ENCODE measurements at regions not wholly inside any gene's neighbourhood (a gene's known extent, or its start where the extent isn't known, plus 50 kb on each side); places are given as distances from the start of the nearest gene placed in this dataset.

- Histone ChIP-seq H3K27me3 (ENCODE audit: control insufficient read depth in 2 of 2, insufficient read depth in 2 of 2, low read length in 2 of 2) (no peaks in the 10 kb centered on the region), H3K4me1 (ENCODE audit: control insufficient read depth in 2 of 2, insufficient read depth in 2 of 2, low read length in 2 of 2) (no peaks in the 10 kb centered on the region), H3K9me3 (ENCODE audit: control insufficient read depth in 2 of 2, low read length in 2 of 2) (no peaks in the 10 kb centered on the region)
Measured at GRCh38 chr6:97822632-97823031, 539.6 kb upstream of the MMS22L start.

GRCh38 chr6:97841763-97842162 is 558.7 kb upstream of the MMS22L start:
- no peaks in the 10 kb centered on the region for H3K27me3 ChIP-seq (ENCODE audit: control insufficient read depth in 2 of 2, insufficient read depth in 2 of 2, low read length in 2 of 2)
- no peaks in the 10 kb centered on the region for H3K9me3 ChIP-seq (ENCODE audit: control insufficient read depth in 2 of 2, low read length in 2 of 2)
- no peak overlapping the region for H3K4me3 ChIP-seq (ENCODE audit: low read length in 2 of 2)
- H3K4me1 ChIP-seq (ENCODE audit: control insufficient read depth in 2 of 2, insufficient read depth in 2 of 2, low read length in 2 of 2): no peaks in the 10 kb centered on the region
- no peaks in the 10 kb centered on the region for H3K36me3 ChIP-seq (ENCODE audit: control insufficient read depth in 2 of 2, insufficient read depth in 2 of 2, low read length in 2 of 2)
- H3K9ac ChIP-seq (ENCODE audit: low read depth in 1 of 2, low read length in 2 of 2): no peak overlapping the region
- H3K27ac ChIP-seq (ENCODE audit: low read depth in 2 of 2, low read length in 2 of 2): no peak overlapping the region

More at GRCh38 chr6:97822632-97823031, 539.6 kb upstream of the MMS22L start:
- no peak overlapping the region for H3K27ac ChIP-seq (ENCODE audit: low read depth in 2 of 2, low read length in 2 of 2)
- no peaks in the 10 kb centered on the region for H3K36me3 ChIP-seq (ENCODE audit: control insufficient read depth in 2 of 2, insufficient read depth in 2 of 2, low read length in 2 of 2)
- H3K9ac ChIP-seq (ENCODE audit: low read depth in 1 of 2, low read length in 2 of 2): no peak overlapping the region
- H3K4me3 ChIP-seq (ENCODE audit: low read length in 2 of 2): no peak overlapping the region

- H3K9me3 ChIP-seq (ENCODE audit: control insufficient read depth in 2 of 2, low read length in 2 of 2): no peaks in the 10 kb centered on the region
- no peaks in the 10 kb centered on the region for H3K4me1 ChIP-seq (ENCODE audit: control insufficient read depth in 2 of 2, insufficient read depth in 2 of 2, low read length in 2 of 2)
- H3K4me3 ChIP-seq (ENCODE audit: low read length in 2 of 2): no peak overlapping the region
Measured at GRCh38 chr6:97842521-97842920, 559.5 kb upstream of the MMS22L start.

GRCh38 chr6:97849390-97849789 is 566.4 kb upstream of the MMS22L start:
- Histone ChIP-seq H3K4me3 (ENCODE audit: low read length in 2 of 2) (no peak overlapping the region), H3K36me3 (ENCODE audit: control insufficient read depth in 2 of 2, insufficient read depth in 2 of 2, low read length in 2 of 2) (no peaks in the 10 kb centered on the region), H3K9ac (ENCODE audit: low read depth in 1 of 2, low read length in 2 of 2) (no peak overlapping the region), H3K9me3 (ENCODE audit: control insufficient read depth in 2 of 2, low read length in 2 of 2) (no peaks in the 10 kb centered on the region), H3K27ac (ENCODE audit: low read depth in 2 of 2, low read length in 2 of 2) (no peak overlapping the region), H3K4me1 (ENCODE audit: control insufficient read depth in 2 of 2, insufficient read depth in 2 of 2, low read length in 2 of 2) (no peaks in the 10 kb centered on the region), H3K27me3 (ENCODE audit: control insufficient read depth in 2 of 2, insufficient read depth in 2 of 2, low read length in 2 of 2) (no peaks in the 10 kb centered on the region)

More at GRCh38 chr6:97842521-97842920, 559.5 kb upstream of the MMS22L start:
- Histone ChIP-seq H3K27me3 (ENCODE audit: control insufficient read depth in 2 of 2, insufficient read depth in 2 of 2, low read length in 2 of 2) (no peaks in the 10 kb centered on the region), H3K36me3 (ENCODE audit: control insufficient read depth in 2 of 2, insufficient read depth in 2 of 2, low read length in 2 of 2) (no peaks in the 10 kb centered on the region), H3K27ac (ENCODE audit: low read depth in 2 of 2, low read length in 2 of 2) (no peak overlapping the region), H3K9ac (ENCODE audit: low read depth in 1 of 2, low read length in 2 of 2) (no peak overlapping the region)

- no peaks in the 10 kb centered on the region for H3K4me1 ChIP-seq (ENCODE audit: control insufficient read depth in 2 of 2, insufficient read depth in 2 of 2, low read length in 2 of 2)
- no peak overlapping the region for H3K27ac ChIP-seq (ENCODE audit: low read depth in 2 of 2, low read length in 2 of 2)
- no peaks in the 10 kb centered on the region for H3K27me3 ChIP-seq (ENCODE audit: control insufficient read depth in 2 of 2, insufficient read depth in 2 of 2, low read length in 2 of 2)
- H3K9me3 ChIP-seq (ENCODE audit: control insufficient read depth in 2 of 2, low read length in 2 of 2): no peaks in the 10 kb centered on the region
- H3K36me3 ChIP-seq (ENCODE audit: control insufficient read depth in 2 of 2, insufficient read depth in 2 of 2, low read length in 2 of 2): no peaks in the 10 kb centered on the region
- H3K4me3 ChIP-seq (ENCODE audit: low read length in 2 of 2): no peak overlapping the region
- H3K9ac ChIP-seq (ENCODE audit: low read depth in 1 of 2, low read length in 2 of 2): no peak overlapping the region
Measured at GRCh38 chr6:97850458-97851212, 567.6 kb upstream of the MMS22L start.

- H3K4me1 ChIP-seq (ENCODE audit: control insufficient read depth in 2 of 2, insufficient read depth in 2 of 2, low read length in 2 of 2): no peaks in the 10 kb centered on the region
- H3K9me3 ChIP-seq (ENCODE audit: control insufficient read depth in 2 of 2, low read length in 2 of 2): no peaks in the 10 kb centered on the region
- no peak overlapping the region for H3K9ac ChIP-seq (ENCODE audit: low read depth in 1 of 2, low read length in 2 of 2)
- no peaks in the 10 kb centered on the region for H3K36me3 ChIP-seq (ENCODE audit: control insufficient read depth in 2 of 2, insufficient read depth in 2 of 2, low read length in 2 of 2)
- H3K27ac ChIP-seq (ENCODE audit: low read depth in 2 of 2, low read length in 2 of 2): no peak overlapping the region
- no peak overlapping the region for H3K4me3 ChIP-seq (ENCODE audit: low read length in 2 of 2)
- H3K27me3 ChIP-seq (ENCODE audit: control insufficient read depth in 2 of 2, insufficient read depth in 2 of 2, low read length in 2 of 2): no peaks in the 10 kb centered on the region
Measured at GRCh38 chr6:97863697-97864096, 580.7 kb upstream of the MMS22L start.

- H3K27me3 ChIP-seq (ENCODE audit: control insufficient read depth in 2 of 2, insufficient read depth in 2 of 2, low read length in 2 of 2): no peaks in the 10 kb centered on the region
- no peak overlapping the region for H3K27ac ChIP-seq (ENCODE audit: low read depth in 2 of 2, low read length in 2 of 2)
- H3K4me3 ChIP-seq (ENCODE audit: low read length in 2 of 2): no peak overlapping the region
- H3K36me3 ChIP-seq (ENCODE audit: control insufficient read depth in 2 of 2, insufficient read depth in 2 of 2, low read length in 2 of 2): no peaks in the 10 kb centered on the region
- H3K9ac ChIP-seq (ENCODE audit: low read depth in 1 of 2, low read length in 2 of 2): no peak overlapping the region
- no peaks in the 10 kb centered on the region for H3K9me3 ChIP-seq (ENCODE audit: control insufficient read depth in 2 of 2, low read length in 2 of 2)
- H3K4me1 ChIP-seq (ENCODE audit: control insufficient read depth in 2 of 2, insufficient read depth in 2 of 2, low read length in 2 of 2): no peaks in the 10 kb centered on the region
Measured at GRCh38 chr6:97864366-97864765, 581.4 kb upstream of the MMS22L start.

- H3K4me1 ChIP-seq (ENCODE audit: control insufficient read depth in 2 of 2, insufficient read depth in 2 of 2, low read length in 2 of 2): no peaks in the 10 kb centered on the region
Measured at GRCh38 chr6:97864826-97865225, 581.8 kb upstream of the MMS22L start.

GRCh38 chr6:97865612-97866011 is 582.6 kb upstream of the MMS22L start:
- no peak overlapping the region for H3K4me3 ChIP-seq (ENCODE audit: low read length in 2 of 2)
- H3K9me3 ChIP-seq (ENCODE audit: control insufficient read depth in 2 of 2, low read length in 2 of 2): no peaks in the 10 kb centered on the region
- no peaks in the 10 kb centered on the region for H3K36me3 ChIP-seq (ENCODE audit: control insufficient read depth in 2 of 2, insufficient read depth in 2 of 2, low read length in 2 of 2)
- H3K27ac ChIP-seq (ENCODE audit: low read depth in 2 of 2, low read length in 2 of 2): no peak overlapping the region
- no peak overlapping the region for H3K9ac ChIP-seq (ENCODE audit: low read depth in 1 of 2, low read length in 2 of 2)
- no peaks in the 10 kb centered on the region for H3K4me1 ChIP-seq (ENCODE audit: control insufficient read depth in 2 of 2, insufficient read depth in 2 of 2, low read length in 2 of 2)
- no peaks in the 10 kb centered on the region for H3K27me3 ChIP-seq (ENCODE audit: control insufficient read depth in 2 of 2, insufficient read depth in 2 of 2, low read length in 2 of 2)

More at GRCh38 chr6:97864826-97865225, 581.8 kb upstream of the MMS22L start:
- no peak overlapping the region for H3K4me3 ChIP-seq (ENCODE audit: low read length in 2 of 2)
- no peaks in the 10 kb centered on the region for H3K27me3 ChIP-seq (ENCODE audit: control insufficient read depth in 2 of 2, insufficient read depth in 2 of 2, low read length in 2 of 2)
- H3K27ac ChIP-seq (ENCODE audit: low read depth in 2 of 2, low read length in 2 of 2): no peak overlapping the region
- H3K36me3 ChIP-seq (ENCODE audit: control insufficient read depth in 2 of 2, insufficient read depth in 2 of 2, low read length in 2 of 2): no peaks in the 10 kb centered on the region
- no peaks in the 10 kb centered on the region for H3K9me3 ChIP-seq (ENCODE audit: control insufficient read depth in 2 of 2, low read length in 2 of 2)
- H3K9ac ChIP-seq (ENCODE audit: low read depth in 1 of 2, low read length in 2 of 2): no peak overlapping the region

GRCh38 chr6:97866616-97867015 is 583.6 kb upstream of the MMS22L start:
- Histone ChIP-seq H3K4me3 (ENCODE audit: low read length in 2 of 2) (no peak overlapping the region), H3K27me3 (ENCODE audit: control insufficient read depth in 2 of 2, insufficient read depth in 2 of 2, low read length in 2 of 2) (no peaks in the 10 kb centered on the region), H3K9ac (ENCODE audit: low read depth in 1 of 2, low read length in 2 of 2) (no peak overlapping the region), H3K9me3 (ENCODE audit: control insufficient read depth in 2 of 2, low read length in 2 of 2) (no peaks in the 10 kb centered on the region), H3K27ac (ENCODE audit: low read depth in 2 of 2, low read length in 2 of 2) (no peak overlapping the region), H3K4me1 (ENCODE audit: control insufficient read depth in 2 of 2, insufficient read depth in 2 of 2, low read length in 2 of 2) (no peaks in the 10 kb centered on the region), H3K36me3 (ENCODE audit: control insufficient read depth in 2 of 2, insufficient read depth in 2 of 2, low read length in 2 of 2) (no peaks in the 10 kb centered on the region)

Data from mucosa of rectum (tissue), 2 donors.